Stimulated activated CD4-positive, alpha-beta T cell treated with anti-CD3 and anti-CD28 coated beads, Interleukin-2, amount 100 ng/mL, for 4 hours (primary cell): ENCODE measurements at regions not wholly inside any gene's neighbourhood (a gene's known extent, or its start where the extent isn't known, plus 50 kb on each side); places are given as distances from the start of the nearest gene placed in this dataset.

Source experiments
- DNase-seq: peaks from one replicate; pipeline ENCODE4 v3.0.0-alpha.2; 2020; ENCODE audit warnings: low read depth

DNA sequence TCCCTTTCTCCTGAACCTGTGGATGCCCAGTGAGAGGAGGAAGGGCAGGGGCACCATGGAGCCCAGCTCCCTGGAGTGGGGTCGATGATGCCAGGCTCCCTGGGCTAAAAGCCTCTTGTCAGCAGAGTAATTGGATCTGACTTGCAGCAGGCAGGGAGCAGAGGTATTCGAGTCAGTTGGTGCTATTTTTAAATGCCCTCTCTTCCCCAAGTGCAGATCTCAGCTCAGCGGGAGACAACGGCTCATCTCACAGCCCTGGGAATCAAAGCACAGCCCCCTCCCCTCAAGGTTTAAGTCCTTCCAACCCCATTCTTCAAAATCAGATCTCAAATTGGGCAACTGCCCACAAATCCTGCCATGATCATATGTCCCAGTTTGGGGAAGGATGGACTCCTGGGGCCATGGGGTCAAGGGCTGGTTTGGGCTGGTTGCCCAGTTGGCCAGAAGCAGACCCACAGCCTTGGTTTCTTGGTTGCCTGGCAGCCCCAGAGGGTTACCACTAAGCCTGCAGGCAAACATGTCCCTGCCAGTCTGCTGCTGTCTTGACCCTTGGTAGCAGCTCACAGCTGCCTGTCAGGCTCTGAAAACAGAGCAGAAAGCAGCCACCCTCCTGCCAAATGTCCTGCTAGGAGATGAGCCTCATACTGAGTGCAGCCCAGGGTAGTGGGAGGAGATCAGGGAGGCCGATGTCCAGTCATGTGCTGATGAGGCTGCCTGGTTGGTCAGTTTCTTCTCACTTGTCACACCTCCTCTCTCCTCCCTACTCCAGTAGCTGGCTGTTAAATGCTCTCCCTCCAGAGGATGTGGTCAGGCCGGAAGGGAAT, 244.9 kb downstream of the LOXHD1 start:
- DNase-seq, result no peak

DNA sequence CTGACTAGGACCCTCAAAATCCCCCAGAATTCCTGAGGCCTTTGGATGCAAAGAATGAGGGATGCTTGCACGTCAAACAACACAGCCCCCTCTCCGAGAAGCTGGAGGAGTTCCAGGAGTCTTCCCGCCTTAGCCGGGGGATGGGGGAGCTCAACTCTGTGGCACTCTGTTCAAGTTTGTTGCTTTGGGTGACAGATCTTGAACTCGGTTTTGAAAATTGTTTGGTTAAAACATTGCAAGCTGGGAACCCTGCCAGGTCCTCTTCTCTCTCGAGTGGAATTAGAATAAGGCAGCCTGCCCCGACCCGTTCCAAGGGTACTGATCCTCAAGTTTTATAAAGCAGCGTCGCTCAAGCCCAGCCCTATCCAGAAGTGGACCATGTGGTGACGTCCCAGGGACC, 244.1 kb downstream of the LOXHD1 start:
- DNase-seq, result no peak

- no peak for DNase-seq
Observed at GRCh38 chr18:46413684-46414083, 243.3 kb downstream of the LOXHD1 start.

DNA sequence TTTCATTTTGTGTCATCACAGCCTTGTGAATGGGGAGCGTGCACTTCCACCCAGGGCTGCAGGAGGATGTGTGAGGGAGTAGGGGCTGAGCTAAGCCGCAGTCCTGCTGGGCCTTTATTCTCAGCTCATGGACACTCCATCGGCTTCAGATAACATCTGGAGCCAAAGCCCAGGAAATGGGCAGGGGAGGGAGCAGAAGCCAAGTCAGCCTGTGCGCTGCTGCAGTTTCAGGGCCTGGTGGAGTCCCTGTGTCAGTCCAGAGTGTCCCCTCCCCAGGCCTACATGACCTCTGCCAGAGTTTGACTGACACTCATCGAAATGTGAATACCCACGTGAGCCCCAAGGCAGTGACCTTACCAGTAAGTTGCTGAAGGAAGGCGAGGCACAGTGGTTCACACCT, 242.2 kb downstream of the LOXHD1 start:
- DNase-seq, result no peak

- no peak for DNase-seq
Observed at GRCh38 chr18:46415532-46416252, 241.3 kb downstream of the LOXHD1 start.

DNA sequence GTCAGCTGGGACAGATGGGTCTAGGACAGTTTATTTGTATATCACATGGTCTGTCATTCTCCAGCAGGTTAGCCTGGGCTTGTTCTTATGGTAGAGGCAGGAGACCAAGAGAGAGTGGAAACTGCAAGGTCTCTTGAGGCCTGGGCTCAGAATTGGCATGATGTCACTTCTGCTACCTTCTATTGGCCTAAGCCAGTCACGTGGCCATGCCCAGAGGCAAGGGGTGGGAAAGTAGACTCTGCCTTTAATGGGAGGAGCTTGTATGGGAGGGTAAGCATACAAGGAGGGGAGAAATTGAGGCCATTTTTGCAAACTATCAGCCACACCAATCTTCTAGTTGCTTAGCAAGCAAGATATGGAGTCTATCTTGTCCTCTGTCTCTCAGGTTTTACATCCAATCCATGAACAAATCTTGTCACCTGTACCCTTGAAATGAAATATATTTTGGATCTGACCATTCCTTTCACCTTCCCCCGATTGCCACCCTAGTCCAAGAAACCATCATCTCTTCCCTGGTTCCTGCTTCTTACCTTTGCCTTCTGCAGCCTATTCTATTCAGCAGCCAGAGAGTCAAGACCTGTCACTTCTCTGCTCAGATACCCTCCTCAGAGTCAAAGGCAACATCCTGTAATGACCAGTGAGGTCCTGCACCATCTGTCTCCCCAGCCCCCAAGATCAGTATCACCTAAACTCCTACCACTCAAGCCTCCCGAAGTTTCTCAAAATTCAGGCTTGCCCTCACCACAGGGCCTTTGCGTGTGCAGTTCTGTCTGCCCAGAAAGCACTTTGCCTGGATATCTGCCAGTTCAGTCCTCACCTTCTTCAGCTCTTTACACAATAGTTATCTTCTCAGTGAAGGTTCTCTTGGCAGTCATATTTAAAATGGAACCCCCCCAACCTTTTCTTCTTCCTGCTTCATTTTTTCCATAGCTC, 240.0 kb downstream of the LOXHD1 start:
- no peak for DNase-seq

GRCh38 chr18:46418663-46419260, 238.3 kb downstream of the LOXHD1 start:
- DNase-seq, result no peak

DNA sequence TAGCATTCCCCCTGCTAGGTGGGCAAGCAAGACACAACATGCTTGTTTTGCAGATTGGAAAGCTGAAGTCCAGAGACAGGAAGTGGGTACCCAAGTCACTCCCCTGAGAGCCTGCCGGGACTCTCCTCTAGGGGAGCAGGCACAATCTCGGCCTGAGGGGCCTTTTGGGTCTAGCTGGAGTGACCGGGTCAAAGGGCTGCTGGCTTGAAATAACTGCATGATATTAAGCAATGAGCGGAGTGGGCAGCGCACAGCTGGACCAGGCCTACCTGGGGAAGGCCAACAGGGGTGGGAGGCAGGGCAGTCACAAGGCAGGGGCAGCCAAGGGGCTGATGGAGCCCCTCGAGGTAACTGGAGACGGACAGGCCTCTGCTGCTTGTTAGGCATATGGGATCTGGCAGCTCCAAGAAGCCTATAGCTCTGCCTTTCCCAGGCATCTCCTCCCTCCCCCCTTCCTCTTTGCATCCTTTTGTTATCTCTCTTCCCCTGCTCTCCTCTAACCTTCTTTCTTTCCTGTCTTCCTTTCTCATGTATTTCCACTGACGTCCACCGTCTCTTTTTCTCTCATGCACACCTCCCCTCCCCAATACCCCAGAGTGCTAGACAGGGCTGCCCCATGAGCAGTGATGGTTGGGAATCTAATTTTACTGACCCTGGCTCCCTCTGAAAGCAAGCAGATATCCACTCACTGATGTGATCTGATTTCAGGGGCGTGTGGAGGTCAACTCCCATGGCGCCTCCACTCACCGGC, 237.5 kb downstream of the LOXHD1 start:
- no peak for DNase-seq

- DNase-seq, result no peak
Observed at GRCh38 chr18:46421973-46422551, 235.0 kb downstream of the LOXHD1 start.

- DNase-seq, result no peak
Observed at GRCh38 chr18:46422552-46423055, 234.4 kb downstream of the LOXHD1 start.

DNA sequence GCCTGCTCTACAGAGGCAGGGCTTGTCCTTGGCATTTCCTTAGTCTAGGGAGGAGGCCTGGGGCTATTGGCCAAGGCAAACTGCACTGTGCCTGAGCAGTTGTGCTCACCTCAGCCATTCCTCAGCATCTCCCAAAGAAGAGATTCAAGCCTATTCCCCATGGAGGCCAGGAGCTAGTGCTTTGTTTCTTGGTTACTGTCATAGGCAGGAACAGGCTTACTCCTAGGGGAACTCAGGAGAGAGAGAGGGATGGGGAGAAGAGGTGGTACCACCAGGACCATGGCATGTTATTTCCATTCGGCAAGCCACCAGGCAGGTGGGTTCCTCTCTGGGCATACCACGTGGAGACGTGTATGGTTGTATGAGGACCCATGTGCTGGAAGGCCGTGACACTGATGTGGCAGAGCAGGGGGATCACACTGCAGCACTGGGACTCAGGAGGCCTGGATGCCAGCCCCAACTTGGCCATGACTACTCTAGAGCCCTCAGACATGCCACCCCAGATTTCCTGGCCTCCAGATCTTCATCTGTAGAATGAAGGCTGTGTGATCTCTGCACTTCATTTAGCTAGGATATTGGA, 233.7 kb downstream of the LOXHD1 start:
- no peak for DNase-seq

- no peak for DNase-seq
Observed at GRCh38 chr18:46424898-46425297, 232.1 kb downstream of the LOXHD1 start.

- no peak for DNase-seq
Observed at GRCh38 chr18:46425511-46425910, 231.5 kb downstream of the LOXHD1 start.

DNA sequence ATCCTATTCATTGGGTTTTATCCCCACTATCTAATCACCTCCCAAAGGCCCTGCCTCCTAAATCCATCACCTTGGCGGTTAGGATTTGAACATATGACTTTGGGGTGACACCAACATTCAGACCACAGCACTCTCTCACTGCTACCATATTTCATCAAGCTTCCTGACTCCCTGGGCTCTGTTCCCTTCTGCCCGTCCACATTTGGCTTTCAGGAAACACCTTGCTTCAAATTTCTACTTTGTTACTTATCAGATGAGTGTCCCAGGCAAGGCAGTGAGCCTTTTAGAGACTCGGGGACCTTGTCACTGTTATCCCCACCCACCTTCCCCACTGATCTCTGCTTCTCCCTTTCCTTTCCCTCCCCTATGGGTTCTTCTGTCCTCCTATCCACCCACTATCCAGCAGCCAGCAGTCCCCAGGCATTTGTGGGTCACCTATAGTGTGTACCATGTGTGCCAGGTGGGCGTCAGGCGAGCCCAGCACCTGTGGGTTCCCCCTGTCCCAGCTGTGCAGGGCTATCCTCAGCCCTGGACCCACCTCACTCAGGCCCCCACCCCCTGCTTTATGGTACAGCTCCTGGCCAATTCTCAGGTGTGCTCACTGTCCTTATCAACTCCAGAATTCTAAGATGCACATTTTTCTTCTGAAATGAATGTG, 230.9 kb downstream of the LOXHD1 start:
- no peak for DNase-seq

DNA sequence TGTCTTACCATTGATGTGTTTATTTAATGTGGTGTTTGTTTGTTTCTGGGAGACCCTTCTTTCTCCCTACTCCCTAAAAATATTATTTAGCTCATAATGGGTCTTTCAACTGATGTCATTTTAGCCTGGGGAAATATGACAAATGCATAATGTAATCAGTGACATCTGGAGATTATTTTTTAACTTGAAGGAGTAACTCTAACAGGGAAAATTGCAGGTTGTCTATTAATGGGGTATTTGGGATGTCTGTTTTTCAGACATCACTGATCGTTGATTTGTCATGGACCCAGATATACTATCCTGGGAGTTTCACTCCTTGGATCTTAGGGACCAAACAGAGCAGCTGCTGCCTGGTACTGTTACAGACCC, 230.4 kb downstream of the LOXHD1 start:
- DNase-seq, result no peak
